ENCODE measurements at regions not wholly inside any gene's neighbourhood (a gene's known extent, or its start where the extent isn't known, plus 50 kb on each side); places are given as distances from the start of the nearest gene placed in this dataset.
"Not testable (repeated sequence)": the region's sequence is repeated elsewhere in the genome, so short reads cannot be mapped to it uniquely, and the experiment has no call there.

GRCh38 chr16:22683258-22683657 is 130.7 kb upstream of the HS3ST2 start:
- DNase-seq, result no peak

- no peak for DNase-seq
These were observed 130.0 kb upstream of the HS3ST2 start for GRCh38 chr16:22683730-22684573.

- no peak for DNase-seq
These were observed 129.1 kb upstream of the HS3ST2 start for GRCh38 chr16:22684574-22685458.

GRCh38 chr16:22685459-22685830 is 128.5 kb upstream of the HS3ST2 start:
- no peak for DNase-seq

GRCh38 chr16:22687031-22687530 is 126.9 kb upstream of the HS3ST2 start:
- DNase-seq, result no peak

GRCh38 chr16:22688463-22688862 is 125.5 kb upstream of the HS3ST2 start:
- no peak for DNase-seq

- no peak for DNase-seq
These were observed 125.0 kb upstream of the HS3ST2 start for GRCh38 chr16:22688930-22689329.

GRCh38 chr16:22691335-22691734 is 122.6 kb upstream of the HS3ST2 start:
- DNase-seq, result no peak

GRCh38 chr16:22692034-22692433 is 121.9 kb upstream of the HS3ST2 start:
- DNase-seq, result no peak

GRCh38 chr16:22692916-22693637 is 120.9 kb upstream of the HS3ST2 start:
- DNase-seq, result no peak

GRCh38 chr16:22693638-22694340 is 120.2 kb upstream of the HS3ST2 start:
- no peak for DNase-seq

GRCh38 chr16:22694887-22695382 is 119.0 kb upstream of the HS3ST2 start:
- no peak for DNase-seq

GRCh38 chr16:22695773-22696172 is 118.2 kb upstream of the HS3ST2 start:
- not testable (repeated sequence) for DNase-seq

- DNase-seq, result no peak
These were observed 114.6 kb upstream of the HS3ST2 start for GRCh38 chr16:22699356-22699755.

GRCh38 chr16:22705799-22706198 is 108.2 kb upstream of the HS3ST2 start:
- no peak for DNase-seq

- DNase-seq, result no peak
These were observed 103.6 kb upstream of the HS3ST2 start for GRCh38 chr16:22710326-22710725.

GRCh38 chr16:22711847-22712246 is 102.1 kb upstream of the HS3ST2 start:
- DNase-seq, result no peak

- DNase-seq, result no peak
These were observed 101.5 kb upstream of the HS3ST2 start for GRCh38 chr16:22712471-22712870.

GRCh38 chr16:22718598-22718997 is 95.4 kb upstream of the HS3ST2 start:
- not testable (repeated sequence) for DNase-seq

- DNase-seq, result no peak
These were observed 94.0 kb upstream of the HS3ST2 start for GRCh38 chr16:22719945-22720344.

GRCh38 chr16:22721511-22722100 is 92.4 kb upstream of the HS3ST2 start:
- DNase-seq, result no peak
